Fibroblast of pulmonary artery (primary cell): ENCODE measurements at regions not wholly inside any gene's neighbourhood (a gene's known extent, or its start where the extent isn't known, plus 50 kb on each side); places are given as distances from the start of the nearest gene placed in this dataset.

Experiments
- DNase-seq: peaks from one replicate; pipeline ENCODE4 v3.0.0-alpha.2; 2010; ENCODE audit warnings: low read depth
- H3K4me3 ChIP-seq: replicated peaks from 2 replicates; pipeline ENCODE4 v1.5.1; 2011; ENCODE audit warnings: low read depth, mild to moderate bottlenecking, control low read depth, low read length, moderate library complexity
- TF ChIP-seq, protein P1 (sequence below): IDR thresholded peaks from 2 replicates; pipeline ENCODE4 v1.5.1; 2011; ENCODE audit warnings: mild to moderate bottlenecking, control low read depth, low read length, inconsistent platforms; ENCODE audit errors: missing control alignments

DNA sequence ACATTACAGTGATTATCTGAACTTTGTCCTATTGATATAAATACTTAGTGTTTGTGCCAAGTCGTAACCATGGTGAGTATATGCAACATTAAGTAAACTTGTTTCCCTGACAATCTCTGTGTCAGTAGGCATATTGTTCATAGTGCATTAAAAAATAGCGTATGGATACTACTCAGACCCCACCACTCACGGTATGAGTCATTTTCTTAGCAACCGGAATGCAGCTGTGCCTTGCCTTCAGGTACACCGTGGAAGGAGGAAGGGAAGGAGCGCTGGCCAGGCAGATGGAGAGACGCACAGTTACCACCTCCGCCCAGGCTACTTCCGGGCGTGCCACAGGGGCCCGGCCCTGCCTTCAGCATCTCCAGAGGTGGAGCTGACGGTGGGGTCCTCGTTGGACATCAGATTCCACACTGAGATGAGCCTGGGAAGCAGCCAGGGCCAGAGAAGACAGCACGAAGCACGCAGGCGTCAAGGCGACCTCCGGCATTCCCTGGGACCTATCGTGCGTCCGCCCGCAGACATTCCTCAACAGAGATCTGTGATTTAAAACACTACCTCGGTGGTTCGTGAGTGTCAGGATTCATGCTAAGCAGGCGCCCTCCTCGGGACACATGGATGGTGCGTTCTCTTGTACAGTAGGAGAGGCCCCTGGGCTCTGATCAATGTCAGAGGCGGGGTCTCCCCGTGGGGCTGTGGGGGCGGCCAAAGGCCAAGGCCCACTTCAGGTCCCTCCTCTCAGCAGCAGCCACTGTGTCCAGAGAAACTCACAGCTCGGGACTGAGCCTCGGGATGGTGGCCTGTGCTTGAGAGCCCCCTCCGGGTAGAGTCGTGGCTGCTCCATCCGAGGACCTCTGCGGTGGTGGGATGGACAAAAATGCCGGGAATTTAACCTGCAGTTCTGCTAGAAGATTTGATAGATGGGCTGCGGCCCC is 82.2 kb upstream of the HDAC4 start:
- DNase-seq = no peak
- no peak overlapping the region for H3K4me3 ChIP-seq
- TF ChIP-seq, protein P1, sequence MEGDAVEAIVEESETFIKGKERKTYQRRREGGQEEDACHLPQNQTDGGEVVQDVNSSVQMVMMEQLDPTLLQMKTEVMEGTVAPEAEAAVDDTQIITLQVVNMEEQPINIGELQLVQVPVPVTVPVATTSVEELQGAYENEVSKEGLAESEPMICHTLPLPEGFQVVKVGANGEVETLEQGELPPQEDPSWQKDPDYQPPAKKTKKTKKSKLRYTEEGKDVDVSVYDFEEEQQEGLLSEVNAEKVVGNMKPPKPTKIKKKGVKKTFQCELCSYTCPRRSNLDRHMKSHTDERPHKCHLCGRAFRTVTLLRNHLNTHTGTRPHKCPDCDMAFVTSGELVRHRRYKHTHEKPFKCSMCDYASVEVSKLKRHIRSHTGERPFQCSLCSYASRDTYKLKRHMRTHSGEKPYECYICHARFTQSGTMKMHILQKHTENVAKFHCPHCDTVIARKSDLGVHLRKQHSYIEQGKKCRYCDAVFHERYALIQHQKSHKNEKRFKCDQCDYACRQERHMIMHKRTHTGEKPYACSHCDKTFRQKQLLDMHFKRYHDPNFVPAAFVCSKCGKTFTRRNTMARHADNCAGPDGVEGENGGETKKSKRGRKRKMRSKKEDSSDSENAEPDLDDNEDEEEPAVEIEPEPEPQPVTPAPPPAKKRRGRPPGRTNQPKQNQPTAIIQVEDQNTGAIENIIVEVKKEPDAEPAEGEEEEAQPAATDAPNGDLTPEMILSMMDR = no peak

DNA sequence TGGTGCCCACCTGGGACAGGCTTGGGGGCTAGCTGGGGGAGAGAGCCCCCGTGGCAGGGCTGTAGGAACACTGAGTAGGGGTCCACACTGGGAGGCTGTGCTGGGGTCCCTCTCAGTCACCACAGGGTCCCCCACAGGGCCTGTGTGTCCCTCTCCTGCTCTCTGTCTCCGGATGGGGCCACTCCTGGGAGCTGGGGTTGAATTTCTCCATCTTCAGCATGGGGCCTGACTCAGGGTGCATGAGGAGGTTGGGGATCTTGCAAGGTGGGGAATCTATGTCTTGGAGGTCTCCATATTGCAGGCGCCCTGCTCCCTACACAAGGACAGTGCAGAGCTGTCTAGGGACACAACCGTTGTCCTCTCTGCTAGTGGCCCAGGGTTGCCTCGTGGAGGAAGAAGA is 78.7 kb upstream of the HDAC4 start:
- H3K4me3 ChIP-seq = no peak overlapping the region
- TF ChIP-seq, protein P1 = no peak

DNA sequence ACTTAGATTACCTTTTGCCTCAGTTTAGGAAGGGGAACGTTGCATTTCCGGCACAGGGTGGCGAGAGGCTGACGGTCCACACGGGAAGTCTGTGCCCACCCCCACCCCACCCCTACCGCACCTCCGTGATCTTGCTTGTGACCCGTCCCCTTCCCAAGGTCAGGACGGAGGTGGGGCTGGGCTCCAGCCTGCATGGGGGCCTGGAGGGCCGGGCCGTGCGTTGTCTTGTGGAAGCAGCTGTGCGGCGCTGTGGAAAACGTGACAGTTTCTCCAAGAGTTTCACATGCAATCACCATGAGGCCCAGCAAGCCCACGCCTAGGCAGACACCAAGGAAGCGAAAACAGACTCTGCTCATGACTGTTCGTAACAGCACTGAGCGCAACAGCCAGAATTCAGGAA is 76.8 kb upstream of the HDAC4 start:
- H3K4me3 ChIP-seq = no peak overlapping the region
- no peak for DNase-seq
- TF ChIP-seq, protein P1 = no peak

More for the DNA sequence above, 78.7 kb upstream of the HDAC4 start:
- no peak for DNase-seq

DNA sequence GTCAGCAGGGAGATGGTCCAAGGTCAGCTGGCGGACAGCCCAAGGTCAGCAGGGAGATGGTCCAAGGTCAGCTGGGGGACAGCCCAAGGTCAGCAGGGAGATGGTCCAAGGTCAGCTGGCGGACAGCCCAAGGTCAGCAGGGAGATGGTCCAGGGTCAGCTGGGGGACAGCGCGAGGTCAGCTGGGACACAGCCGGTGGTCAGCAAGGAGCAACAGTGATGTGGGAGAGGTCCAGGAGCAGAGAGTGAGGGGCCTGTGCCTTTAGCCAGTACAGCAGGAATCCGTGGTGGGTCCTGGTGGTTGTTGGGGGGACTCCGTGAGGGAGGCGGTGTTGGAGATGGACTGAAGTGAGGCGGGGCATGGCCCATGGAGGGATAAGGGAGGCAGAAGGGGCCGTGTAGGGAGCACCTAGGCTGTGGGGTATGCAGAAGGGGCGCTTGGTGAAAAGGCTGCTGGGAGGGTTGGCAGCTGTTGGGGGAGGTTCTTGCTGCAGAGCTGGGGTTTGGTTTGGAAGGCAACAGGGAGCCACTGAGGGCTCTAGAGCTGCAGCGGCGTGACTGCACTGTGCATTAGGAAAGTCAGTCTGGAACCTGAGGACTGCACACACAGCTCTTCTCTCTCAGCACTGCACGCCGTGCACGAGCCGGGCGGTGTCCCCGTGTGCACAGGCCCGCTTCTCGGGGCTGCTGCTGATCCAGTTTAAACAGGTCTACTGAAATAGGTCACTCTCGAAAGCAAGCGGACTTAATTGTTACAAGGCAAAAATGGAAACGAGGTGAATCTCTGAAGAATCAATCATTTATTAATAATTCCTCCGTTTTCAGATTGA is 76.2 kb upstream of the HDAC4 start:
- DNase-seq = no peak
- H3K4me3 ChIP-seq = no peak overlapping the region
- TF ChIP-seq, protein P1 = no peak

DNA sequence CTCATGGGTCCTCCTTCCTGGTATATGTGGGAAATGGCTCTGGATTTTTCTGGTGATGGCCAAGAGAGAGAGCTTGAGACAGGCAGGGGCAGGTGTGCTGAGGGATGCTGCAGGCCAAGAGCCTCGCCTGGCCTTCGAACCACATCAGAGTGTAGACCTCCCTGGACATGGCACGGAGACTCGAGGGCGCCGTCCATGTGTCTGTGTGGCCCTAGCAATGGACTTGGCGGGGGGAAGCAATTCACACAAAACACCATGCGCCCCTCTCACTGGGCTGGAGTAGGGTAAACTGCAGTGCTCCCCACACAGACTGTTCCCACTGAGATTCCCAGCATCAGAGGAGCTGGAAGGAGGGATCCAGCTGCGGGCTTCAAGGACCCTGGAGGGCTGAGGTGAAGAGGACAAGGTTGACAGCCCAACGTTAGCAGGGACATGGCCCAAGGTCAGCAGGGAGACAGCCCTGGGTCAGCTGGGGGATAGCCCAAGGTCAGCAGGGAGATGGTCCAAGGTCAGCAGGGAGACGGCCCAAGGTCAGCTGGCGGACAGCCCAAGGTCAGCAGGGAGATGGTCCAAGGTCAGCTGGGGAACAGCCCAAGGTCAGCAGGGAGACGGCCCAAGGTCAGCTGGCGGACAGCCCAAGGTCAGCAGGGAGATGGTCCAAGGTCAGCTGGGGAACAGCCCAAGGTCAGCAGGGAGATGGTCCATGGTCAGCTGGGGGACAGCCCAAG is 75.4 kb upstream of the HDAC4 start:
- DNase-seq = no peak
- H3K4me3 ChIP-seq = no peak overlapping the region
- TF ChIP-seq, protein P1 = no peak

DNA sequence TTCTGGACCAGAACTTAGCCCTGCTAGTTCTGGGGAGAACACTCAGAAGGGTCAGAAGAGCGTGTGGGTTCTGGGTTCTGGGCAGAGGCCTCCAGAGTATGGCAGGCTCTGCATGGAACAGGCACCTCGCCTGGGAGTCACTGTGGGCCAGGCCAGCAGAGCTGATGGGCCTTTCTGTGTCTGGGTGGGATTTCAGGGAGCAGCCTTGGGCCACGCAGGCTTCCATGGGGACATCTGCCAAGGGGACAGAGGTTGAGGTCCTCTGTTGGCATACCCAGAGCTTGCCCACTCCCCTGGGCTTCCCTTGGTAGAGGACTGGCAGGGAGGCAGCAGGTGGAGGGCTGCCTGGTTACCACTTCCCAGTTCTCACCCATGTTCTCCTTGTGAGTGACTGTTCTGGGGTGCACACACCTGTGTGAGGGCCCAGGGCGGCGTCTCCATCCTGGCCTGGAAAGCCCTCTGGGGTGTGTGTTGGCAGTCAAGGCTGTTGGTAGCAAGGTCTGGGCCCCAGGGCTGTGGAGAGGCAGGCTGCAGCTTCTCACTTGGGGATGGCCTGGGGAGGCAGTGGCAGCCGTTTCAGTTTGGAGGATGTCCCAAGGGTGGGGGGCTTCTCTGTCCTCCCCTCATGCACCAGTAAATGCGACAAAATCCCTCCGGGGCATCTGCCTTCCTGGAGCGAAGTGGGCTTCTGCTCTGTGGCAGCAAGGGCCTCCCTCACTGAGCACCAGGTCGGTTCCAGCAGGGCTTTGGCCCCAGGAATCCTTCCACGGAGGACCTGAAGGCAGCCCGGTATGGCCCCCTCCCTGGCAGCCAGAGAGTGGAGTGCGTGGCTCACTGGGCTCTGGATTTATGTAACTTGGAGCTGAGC is 74.6 kb upstream of the HDAC4 start:
- no peak overlapping the region for H3K4me3 ChIP-seq

More for the DNA sequence above, 74.6 kb upstream of the HDAC4 start:
- DNase-seq = no peak
- TF ChIP-seq, protein P1 = no peak
